HG02678 (cell line): ENCODE measurements at regions not wholly inside any gene's neighbourhood (a gene's known extent, or its start where the extent isn't known, plus 50 kb on each side); places are given as distances from the start of the nearest gene placed in this dataset.

Experiments used
- ATAC-seq: cut with Tn5 transposase; IDR thresholded peaks from one replicate; pipeline ENCODE4 v1.9.1; 2021; ENCODE audit warnings: mild to moderate bottlenecking, moderate library complexity; ENCODE audit not compliant: unreplicated experiment

DNA sequence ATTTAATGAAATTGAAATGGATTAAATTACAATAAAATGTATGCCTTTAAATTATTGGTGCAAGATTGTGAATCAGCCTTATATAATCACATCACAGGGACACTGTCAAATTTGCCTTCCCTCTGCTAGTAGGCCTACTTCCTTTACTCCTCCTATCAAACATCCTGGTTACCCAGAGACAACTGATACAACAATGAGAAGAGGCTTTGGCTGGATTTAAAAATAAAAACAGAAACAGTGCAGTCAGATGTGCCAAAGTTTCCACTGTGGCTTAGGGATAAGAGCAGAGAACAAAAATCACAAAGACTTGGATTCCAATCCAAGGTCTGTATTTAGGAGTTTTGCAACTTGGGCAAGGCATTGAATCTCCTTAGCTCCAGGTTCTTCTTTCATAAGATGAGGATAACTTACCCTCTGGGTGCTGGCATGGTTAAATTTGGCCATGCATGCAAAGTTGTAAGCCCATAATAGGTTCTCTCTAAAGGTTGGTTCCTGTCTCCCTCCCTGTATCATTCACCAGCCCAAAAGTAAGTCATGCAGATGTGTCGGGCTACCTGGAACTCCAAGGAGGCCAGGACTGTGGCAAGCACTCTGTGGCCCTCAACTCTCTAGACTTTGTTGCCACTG, 99.3 kb upstream of the LRATD1 start:
- no peak for ATAC-seq

GRCh38 chr2:14535156-14535555, 97.4 kb upstream of the LRATD1 start:
- no peak for ATAC-seq

DNA sequence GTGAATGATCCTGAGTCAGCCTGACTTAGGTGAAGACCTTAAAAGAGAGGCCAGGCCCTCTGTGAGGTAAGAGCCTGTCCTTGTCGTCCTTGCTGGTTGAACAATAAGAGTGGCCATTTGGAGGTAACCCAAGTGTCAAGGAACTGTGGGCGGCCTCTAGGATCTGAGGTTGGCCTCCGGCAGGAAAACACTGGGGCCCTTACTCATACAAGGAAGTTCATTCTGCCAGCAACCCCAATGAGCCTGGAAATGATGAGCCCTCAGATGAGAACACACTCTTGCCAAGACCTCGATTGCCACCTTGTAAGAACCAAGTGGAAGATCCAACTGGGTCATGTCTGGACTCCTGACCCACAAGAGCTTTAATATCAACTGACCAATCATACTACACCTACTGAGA, 95.5 kb upstream of the LRATD1 start:
- ATAC-seq = no peak

DNA sequence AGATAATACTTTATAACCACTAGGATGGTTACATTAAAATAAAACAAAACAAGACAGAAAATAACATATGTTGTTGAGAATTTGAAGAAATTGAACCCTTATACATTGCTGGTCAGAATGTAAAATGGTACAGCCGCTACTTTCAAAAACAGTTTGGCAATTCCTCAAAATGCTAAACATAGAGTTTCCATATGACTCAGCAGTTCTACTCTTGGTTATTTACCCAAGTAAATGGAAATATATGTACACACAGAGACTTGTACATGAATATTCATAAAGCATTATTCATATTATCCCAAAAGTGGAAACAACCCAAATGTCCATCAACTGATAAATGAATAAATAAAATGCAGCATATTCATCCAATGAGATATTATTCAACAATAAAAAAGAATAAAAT, 92.5 kb upstream of the LRATD1 start:
- no peak for ATAC-seq

DNA sequence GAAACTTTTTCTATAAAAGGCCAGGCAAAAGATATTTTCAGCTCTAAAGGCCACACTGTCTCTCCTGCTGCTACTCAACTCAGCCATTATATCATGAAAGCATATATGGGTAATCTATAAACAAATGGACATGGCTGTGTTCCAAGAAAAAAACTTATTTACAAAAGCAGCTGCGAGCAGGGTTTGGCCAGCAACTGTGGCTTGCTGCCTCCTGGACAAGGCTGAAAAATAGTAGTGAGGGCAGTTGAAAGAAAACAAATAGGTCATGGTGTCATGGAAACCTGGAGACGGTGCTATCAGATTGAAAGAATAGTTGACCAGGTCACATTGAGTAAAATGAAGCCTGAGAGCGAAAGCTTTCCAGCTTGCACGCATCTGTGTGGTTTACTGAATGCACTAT, 89.2 kb upstream of the LRATD1 start:
- ATAC-seq = no peak

DNA sequence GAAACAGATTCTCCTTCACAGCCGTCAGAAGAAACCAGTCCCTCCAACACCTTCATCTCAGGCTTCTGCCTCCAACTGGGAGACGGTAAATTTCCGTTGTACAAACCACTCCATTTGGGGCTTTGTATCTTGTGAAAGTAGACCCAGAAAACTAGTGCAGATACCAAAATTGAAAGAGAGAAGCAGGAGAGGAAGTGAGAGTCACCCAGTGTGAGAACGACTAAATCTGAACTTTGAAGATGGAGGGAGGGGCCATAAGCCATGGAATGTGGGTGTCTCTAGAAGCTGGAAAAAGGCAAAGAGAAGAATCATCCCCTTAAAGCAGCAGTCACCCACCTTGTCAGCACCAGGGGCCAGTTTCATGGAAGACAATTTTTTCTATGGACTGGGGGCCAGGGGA, 88.3 kb upstream of the LRATD1 start:
- no peak for ATAC-seq

DNA sequence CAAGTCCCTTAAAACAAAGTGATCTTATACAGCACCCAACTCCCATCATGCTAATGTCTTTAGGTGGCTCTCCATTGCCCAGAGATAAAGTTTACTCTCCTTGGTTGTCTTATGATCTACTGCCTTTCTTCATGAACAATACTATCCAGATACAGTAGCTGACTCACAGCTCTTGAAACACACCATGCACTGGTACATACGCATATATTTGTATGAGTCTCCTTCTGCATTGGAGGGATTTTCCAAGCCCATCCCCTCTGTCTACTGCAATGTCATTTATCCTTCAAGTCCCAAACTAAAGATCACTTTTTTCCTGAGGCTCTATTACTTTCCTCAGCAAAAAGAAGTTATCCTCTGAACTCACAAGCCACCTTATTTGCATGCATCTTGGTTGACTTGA, 84.7 kb upstream of the LRATD1 start:
- no peak for ATAC-seq

DNA sequence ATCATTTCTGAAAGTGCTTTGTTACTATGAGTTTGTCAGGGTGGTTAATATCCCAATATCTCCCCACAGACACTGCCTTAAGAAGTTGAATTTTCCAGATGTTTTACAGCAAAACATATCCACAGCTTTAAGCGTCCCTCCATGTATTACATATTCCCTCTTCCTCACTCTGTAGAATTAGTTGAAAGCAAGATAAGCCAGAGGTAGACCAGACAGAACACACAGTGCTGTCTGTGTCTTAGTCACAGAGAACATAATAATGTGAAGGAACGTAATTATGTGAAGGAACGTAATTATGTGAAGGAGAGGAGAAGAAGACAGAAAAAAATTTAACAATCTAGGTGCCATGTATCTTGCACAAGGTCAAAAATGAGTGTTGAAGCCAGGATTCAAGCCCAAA, 81.9 kb upstream of the LRATD1 start:
- no peak for ATAC-seq

GRCh38 chr2:14551069-14551468, 81.4 kb upstream of the LRATD1 start:
- no peak for ATAC-seq

GRCh38 chr2:14552286-14552685, 80.2 kb upstream of the LRATD1 start:
- no peak for ATAC-seq

- ATAC-seq = no peak
Observed at GRCh38 chr2:14552818-14553217, 79.7 kb upstream of the LRATD1 start.

DNA sequence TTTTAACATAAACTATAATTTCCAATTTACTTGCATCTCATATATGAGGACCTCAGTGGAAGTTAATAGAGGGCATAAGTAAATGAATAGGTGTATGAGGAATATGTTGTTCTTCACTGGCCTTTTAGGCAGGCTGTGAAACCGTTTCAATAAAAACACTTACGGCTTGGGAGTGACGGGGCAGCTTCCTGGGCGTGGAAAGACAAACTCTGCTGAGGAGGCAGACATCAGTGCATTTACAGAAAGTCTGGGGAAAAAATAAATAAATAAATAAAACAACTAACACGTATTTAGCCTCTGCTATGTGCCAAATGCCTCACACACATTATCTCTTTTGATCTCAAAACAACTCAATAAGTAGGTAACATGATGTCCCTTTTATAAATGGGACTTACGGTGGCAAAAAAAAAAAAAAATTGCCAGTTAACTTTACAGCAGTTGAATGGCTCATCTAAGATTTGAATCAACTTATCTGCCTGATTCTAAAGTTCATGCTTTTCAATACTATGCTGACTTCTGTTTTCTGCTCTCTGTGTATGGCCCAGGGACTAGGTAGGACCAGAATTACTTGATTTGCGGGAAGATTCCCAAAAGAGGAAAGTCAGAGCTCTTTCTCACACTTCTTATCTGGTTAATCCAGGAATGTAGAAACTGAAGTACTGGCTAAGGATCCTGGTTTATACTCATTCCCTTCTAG, 77.5 kb upstream of the LRATD1 start:
- no peak for ATAC-seq

GRCh38 chr2:14557111-14557510, 75.4 kb upstream of the LRATD1 start:
- ATAC-seq = no peak

DNA sequence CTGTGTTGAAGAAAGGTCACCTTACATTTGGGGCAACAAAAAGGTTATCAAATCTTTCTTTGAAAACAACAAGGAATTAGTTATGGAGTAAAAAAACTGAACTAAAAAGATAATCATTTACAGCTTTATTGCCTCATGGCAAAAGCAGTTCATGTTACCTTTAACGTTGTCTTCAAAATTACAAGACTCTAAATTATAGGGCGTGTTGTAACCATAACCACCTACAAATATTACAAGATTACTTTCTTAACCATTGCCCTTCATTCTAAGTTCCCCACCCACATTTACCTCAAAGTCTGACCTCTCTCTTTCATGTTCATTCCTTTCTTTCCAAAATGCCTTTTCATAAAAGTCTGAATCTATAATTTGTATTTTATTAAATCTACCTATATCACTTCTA, 74.6 kb upstream of the LRATD1 start:
- no peak for ATAC-seq

DNA sequence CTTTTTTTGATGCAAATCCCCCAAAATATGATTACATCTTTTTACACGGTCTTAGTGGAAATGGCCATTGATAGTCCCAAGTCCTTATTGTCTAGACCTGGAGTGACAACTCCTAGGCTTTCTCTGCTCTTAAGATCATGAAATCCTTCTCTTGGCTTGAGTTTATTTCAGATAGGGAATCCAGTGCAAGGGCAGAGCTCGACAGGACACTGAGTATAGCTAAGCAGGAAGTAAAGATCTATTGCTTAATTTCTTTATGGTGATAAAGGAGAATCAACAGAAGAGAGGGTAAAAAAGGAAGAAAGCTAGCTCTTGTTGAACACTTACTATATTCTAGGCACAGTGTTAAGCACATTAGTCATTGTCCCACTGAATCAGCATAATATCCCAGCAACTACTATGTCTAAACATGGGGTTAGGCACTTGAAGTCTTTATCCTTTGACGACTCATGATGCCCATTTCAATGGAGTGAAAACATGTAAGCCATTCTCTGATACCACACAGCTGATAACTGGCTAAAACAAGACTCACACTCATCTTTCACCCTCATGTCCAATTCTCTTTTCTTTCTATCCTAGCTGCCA, 74.1 kb upstream of the LRATD1 start:
- no peak for ATAC-seq

DNA sequence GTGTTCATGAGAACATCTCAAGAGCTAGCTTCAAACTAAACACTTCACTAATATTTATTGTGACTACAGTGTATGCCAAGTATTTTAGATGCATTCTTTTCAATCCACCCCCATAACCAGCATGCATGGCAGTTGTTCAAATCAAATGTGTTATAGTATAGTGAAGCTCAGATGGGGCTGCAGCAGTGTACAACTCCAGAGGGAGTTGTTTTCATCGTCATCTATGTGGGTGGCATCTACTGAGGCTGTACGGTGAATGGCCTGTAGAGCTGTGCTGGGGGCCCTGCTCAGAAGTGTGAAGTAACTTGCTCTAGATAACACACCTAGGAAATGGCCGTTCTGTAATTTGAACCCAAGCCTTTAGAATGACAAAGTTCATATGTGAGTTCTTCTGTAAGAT, 71.8 kb upstream of the LRATD1 start:
- ATAC-seq = no peak

DNA sequence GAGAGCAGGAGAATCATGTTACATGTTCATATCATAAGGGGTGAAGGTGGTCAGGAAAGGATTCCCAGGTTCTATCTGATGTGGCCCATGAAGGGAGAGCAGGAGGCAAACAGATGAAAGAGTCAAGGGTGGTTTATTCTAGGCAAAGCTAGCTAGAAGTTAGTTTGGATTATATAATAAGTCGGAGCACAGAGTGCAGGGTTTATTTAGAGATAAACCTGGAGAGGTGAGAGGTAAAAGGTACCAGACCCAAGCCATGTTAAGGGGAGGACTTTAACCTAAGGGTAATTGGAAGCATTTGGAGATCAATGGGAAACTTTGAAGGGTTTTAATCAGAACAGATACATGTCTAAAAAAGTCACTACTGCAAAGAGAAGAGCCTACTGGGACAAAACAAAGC, 69.2 kb upstream of the LRATD1 start:
- no peak for ATAC-seq

DNA sequence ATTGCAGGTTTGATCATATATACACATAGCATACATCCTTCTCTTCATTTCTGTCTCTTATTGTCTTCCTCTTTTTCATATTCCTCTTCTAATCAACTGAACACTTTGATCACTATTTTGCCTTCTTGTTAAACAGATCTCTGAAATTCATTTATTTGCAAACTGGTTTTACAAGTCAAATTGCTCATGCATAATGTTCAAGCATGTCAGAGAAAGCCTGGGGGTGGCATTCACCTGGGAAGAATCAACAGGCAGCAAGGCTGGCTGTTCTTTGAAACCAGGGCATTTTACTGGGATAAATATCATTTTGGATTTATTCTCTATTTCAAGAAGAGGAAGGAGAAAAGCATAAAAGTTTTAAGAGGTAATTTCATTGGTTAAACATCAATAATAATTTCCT, 66.9 kb upstream of the LRATD1 start:
- no peak for ATAC-seq

GRCh38 chr2:14567561-14567960, 65.0 kb upstream of the LRATD1 start:
- no peak for ATAC-seq

- no peak for ATAC-seq
Observed at GRCh38 chr2:14569294-14569693, 63.2 kb upstream of the LRATD1 start.

DNA sequence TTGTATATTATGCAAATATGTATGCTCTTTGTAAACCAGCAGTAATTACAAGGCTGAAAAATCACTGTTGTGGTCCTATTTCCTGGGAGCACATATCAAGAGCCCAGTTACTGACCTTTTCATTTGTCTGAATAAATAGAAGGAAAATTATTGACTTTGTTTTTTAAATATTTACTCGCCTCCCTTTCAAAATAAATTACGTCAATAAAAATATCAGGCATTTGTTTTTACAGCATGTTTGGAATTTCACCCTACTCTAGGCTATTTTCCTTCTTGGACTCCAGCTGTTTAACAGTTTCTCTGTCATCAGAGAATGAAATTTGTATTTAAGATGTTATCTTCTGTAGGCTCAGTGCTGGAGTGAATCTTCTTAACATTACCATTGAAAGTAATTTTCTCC, 59.9 kb upstream of the LRATD1 start:
- ATAC-seq = no peak

- ATAC-seq = no peak
Observed at GRCh38 chr2:14577843-14578242, 54.7 kb upstream of the LRATD1 start.
